PC-9 (cell line): ENCODE measurements at regions not wholly inside any gene's neighbourhood (a gene's known extent, or its start where the extent isn't known, plus 50 kb on each side); places are given as distances from the start of the nearest gene placed in this dataset.

Source experiments
- BruUV-seq: library from RNA; stranded (reverse); fragments of 400-500 nt; replicated peaks from 2 replicates; lab custom pipeline; 2021; lab: Mats Ljungman, UMichigan
- CTCF ChIA-PET: fragments of 300-600 bp; sonication (Branson Sonifier 250); formaldehyde crosslinking; loops from one replicate; lab custom pipeline; 2022; ENCODE audit warnings: antibody characterized with exemption; lab: Charles Lee
- POLR2A ChIA-PET: fragments of 300-600 bp; sonication (Branson Sonifier 250); formaldehyde crosslinking; loops from one replicate; lab custom pipeline; 2022; ENCODE audit warnings: antibody characterized with exemption; ENCODE audit not compliant: unreplicated experiment; lab: Charles Lee
- DNase-seq, 2 experiments: peaks; one replicate each; pipeline versions ENCODE4 v3.0.0 to v3.0.0-alpha.2; 2015 to 2022; ENCODE audit warnings: mixed read lengths in 1 of 2
- H2AFZ ChIP-seq: fragments of 200-600 bp; sonication (generic); 2 replicates; pipeline ENCODE4 v1.8.1; 2017; ENCODE audit warnings: antibody characterized with exemption
- H3F3A ChIP-seq: fragments of 200-600 bp; sonication (generic); 2 replicates; pipeline ENCODE4 v1.8.1; 2017; ENCODE audit warnings: antibody characterized with exemption, mild to moderate bottlenecking, low read depth; ENCODE audit not compliant: insufficient read depth
- H3K27ac ChIP-seq: fragments of 200-600 bp; sonication (generic); 2 replicates; pipeline ENCODE4 v1.6.1; 2016; ENCODE audit warnings: mixed run types
- H3K27me3 ChIP-seq: fragments of 200-600 bp; sonication (generic); 2 replicates; pipeline ENCODE4 v1.6.1; 2016; ENCODE audit warnings: low read depth, mixed run types; ENCODE audit not compliant: insufficient read depth
- H3K36me3 ChIP-seq: fragments of 200-600 bp; sonication (generic); 2 replicates; pipeline ENCODE4 v1.6.1; 2016; ENCODE audit warnings: low read depth, mixed run types
- H3K4me1 ChIP-seq: fragments of 200-600 bp; sonication (generic); replicated peaks from 2 replicates; pipeline ENCODE4 v1.6.1; 2016; ENCODE audit warnings: mixed run types; ENCODE audit not compliant: insufficient read depth
- H3K4me2 ChIP-seq: fragments of 200-600 bp; sonication (generic); 2 replicates; pipeline ENCODE4 v1.6.1; 2017; ENCODE audit warnings: mixed run types
- H3K4me3 ChIP-seq: fragments of 200-600 bp; sonication (generic); 2 replicates; pipeline ENCODE4 v1.6.1; 2016; ENCODE audit warnings: mixed run types
- H3K79me2 ChIP-seq: fragments of 200-600 bp; sonication (generic); 2 replicates; pipeline ENCODE4 v1.6.1; 2017; ENCODE audit warnings: low read depth, mixed run types
- H3K9me2 ChIP-seq: fragments of 200-600 bp; sonication (generic); 2 replicates; pipeline ENCODE4 v1.8.1; 2017; ENCODE audit warnings: mild to moderate bottlenecking; ENCODE audit not compliant: insufficient read depth
- H3K9me3 ChIP-seq: fragments of 200-600 bp; sonication (generic); 2 replicates; pipeline ENCODE4 v1.8.1; 2016; ENCODE audit warnings: low read depth; ENCODE audit not compliant: insufficient read depth
- H4K20me1 ChIP-seq: fragments of 200-600 bp; sonication (generic); 2 replicates; pipeline ENCODE4 v1.8.1; 2017; ENCODE audit not compliant: insufficient read depth
- EZH2 ChIP-seq: fragments of 200-600 bp; sonication (generic); IDR thresholded peaks from 2 replicates; pipeline ENCODE4 v1.8.0; 2017; ENCODE audit warnings: antibody characterized with exemption, low read depth
- intact Hi-C: fragments of 100-400 bp; cut with micrococcal nuclease; formaldehyde crosslinking; loops from one replicate; pipeline ENCODE4 v1.10.0; 2022; ENCODE audit not compliant: unreplicated experiment
- TF ChIP-seq, protein P1 (sequence below): fragments of 200-600 bp; sonication (generic); conservative IDR thresholded peaks from 2 replicates; pipeline ENCODE4 v1.6.1; 2017; ENCODE audit warnings: mixed run types, antibody characterized with exemption, mild to moderate bottlenecking, moderate library complexity

DNA sequence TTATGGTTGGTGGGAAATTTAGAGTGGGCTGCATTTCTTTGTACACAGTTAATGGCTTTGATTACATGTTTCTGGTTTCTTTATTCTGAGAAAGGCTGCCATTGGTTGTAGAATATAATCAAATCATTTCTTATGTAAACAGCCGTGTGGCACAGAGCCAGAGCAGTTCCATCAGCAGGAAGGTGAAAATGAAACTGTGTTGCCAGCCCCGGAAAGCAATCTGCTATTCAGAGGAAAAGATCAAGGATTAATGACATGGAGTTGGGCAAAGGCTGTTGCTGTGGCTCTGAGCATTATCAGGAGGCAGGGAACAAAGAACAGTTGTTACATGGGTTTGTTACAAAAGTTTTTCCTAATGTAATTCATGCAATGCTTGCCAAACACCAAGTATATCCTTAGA is 74.2 kb upstream of the ZNF716 start:
- TF ChIP-seq, protein P1, sequence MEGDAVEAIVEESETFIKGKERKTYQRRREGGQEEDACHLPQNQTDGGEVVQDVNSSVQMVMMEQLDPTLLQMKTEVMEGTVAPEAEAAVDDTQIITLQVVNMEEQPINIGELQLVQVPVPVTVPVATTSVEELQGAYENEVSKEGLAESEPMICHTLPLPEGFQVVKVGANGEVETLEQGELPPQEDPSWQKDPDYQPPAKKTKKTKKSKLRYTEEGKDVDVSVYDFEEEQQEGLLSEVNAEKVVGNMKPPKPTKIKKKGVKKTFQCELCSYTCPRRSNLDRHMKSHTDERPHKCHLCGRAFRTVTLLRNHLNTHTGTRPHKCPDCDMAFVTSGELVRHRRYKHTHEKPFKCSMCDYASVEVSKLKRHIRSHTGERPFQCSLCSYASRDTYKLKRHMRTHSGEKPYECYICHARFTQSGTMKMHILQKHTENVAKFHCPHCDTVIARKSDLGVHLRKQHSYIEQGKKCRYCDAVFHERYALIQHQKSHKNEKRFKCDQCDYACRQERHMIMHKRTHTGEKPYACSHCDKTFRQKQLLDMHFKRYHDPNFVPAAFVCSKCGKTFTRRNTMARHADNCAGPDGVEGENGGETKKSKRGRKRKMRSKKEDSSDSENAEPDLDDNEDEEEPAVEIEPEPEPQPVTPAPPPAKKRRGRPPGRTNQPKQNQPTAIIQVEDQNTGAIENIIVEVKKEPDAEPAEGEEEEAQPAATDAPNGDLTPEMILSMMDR, result no peak
- TF ChIP-seq EZH2, result no peak

DNA sequence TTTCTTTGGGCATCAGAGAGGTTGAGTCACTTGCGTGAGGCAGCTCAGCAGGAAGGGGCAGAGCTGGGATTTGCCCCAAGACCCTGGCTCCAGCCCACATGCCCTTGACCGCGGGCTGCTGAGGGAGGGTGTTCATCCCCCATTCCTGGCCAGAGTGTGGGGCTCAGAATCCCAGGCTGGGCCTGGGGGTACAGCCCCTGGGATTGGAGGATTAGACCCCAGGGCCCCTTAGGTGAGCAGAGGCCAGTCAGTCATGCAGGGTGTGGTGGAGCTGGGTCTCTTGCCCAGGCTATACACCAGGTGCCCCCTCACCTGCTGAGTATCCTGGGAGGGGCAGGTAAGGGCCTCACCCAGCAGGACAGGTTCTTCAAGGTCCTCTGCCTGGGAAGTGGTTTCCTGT is 68.4 kb upstream of the ZNF716 start:
- H3K36me3 ChIP-seq, result no peaks in the 10 kb centered on the region
- no peak overlapping the region for H2AFZ ChIP-seq
- no peaks in the 10 kb centered on the region for H4K20me1 ChIP-seq
- no peaks in the 10 kb centered on the region for H3F3A ChIP-seq
- H3K4me1 ChIP-seq, result no peaks in the 10 kb centered on the region
- no peaks in the 10 kb centered on the region for H3K79me2 ChIP-seq
- TF ChIP-seq EZH2, result no peak
- TF ChIP-seq, protein P1, result no peak
- H3K27ac ChIP-seq, result no peak overlapping the region
- no peak overlapping the region for H3K4me3 ChIP-seq
- intact Hi-C loops, result no loop called here
- no peak for DNase-seq
- H3K9me3 ChIP-seq, result no peaks in the 10 kb centered on the region
- ChIA-PET POLR2A (no interaction called here), CTCF (no interaction called here)
- H3K4me2 ChIP-seq, result no peak overlapping the region
- BruUV-seq, result no TSS peak
- H3K9me2 ChIP-seq, result no peaks in the 10 kb centered on the region
- no peaks in the 10 kb centered on the region for H3K27me3 ChIP-seq

More for the DNA sequence above, 74.2 kb upstream of the ZNF716 start:
- Histone ChIP-seq H3K27ac (no peak overlapping the region), H3F3A (no peaks in the 10 kb centered on the region), H3K4me1 (no peaks in the 10 kb centered on the region), H4K20me1 (no peaks in the 10 kb centered on the region), H3K36me3 (no peaks in the 10 kb centered on the region), H3K4me3 (no peak overlapping the region), H2AFZ (no peak overlapping the region), H3K4me2 (no peak overlapping the region), H3K9me3 (no peaks in the 10 kb centered on the region), H3K9me2 (no peaks in the 10 kb centered on the region), H3K27me3 (no peaks in the 10 kb centered on the region), H3K79me2 (no peaks in the 10 kb centered on the region)
- POLR2A ChIA-PET, result no interaction called here
- no TSS peak for BruUV-seq
- no peak for DNase-seq
- intact Hi-C loops, result no loop called here
- CTCF ChIA-PET, result no interaction called here

DNA sequence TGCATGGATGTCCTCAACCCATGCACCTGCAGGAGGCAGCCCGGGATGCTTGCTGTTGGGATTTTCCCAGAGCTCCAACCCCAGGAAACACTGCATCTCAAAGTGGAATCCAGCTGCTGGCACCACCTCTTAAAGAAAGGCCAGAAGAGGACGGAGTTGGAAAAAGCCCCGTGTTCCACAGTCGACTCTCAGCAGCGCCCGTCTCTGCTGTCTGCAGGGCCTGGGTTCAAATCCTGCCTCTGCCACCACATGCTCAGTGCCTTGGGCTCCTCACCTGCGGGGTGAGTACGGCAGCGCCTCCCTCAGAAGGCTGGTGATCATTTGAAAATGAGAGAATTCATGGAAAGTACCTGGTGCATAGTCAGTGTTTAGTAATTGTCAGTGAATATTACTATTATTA is 65.6 kb upstream of the ZNF716 start:
- intact Hi-C loops, result no loop called here
- Histone ChIP-seq H3K9me2 (no peaks in the 10 kb centered on the region), H3K27me3 (no peaks in the 10 kb centered on the region), H3K4me2 (no peak overlapping the region), H3K36me3 (no peaks in the 10 kb centered on the region), H3K79me2 (no peaks in the 10 kb centered on the region), H3K4me1 (no peaks in the 10 kb centered on the region), H3K9me3 (no peaks in the 10 kb centered on the region), H2AFZ (no peak overlapping the region), H3K4me3 (no peak overlapping the region), H4K20me1 (no peaks in the 10 kb centered on the region), H3K27ac (no peak overlapping the region), H3F3A (no peaks in the 10 kb centered on the region)
- BruUV-seq, result no TSS peak
- POLR2A ChIA-PET, result no interaction called here
- CTCF ChIA-PET, result no interaction called here
- TF ChIP-seq, protein P1, result no peak
- TF ChIP-seq EZH2, result no peak
- no peak for DNase-seq
